Activated CD8-positive, alpha-beta memory T cell treated with anti-CD3 and anti-CD28 coated beads, Interleukin-2, amount 10 ng/mL, durations not matched to agents 7 days and 5 days (primary cell): ENCODE measurements at regions not wholly inside any gene's neighbourhood (a gene's known extent, or its start where the extent isn't known, plus 50 kb on each side); places are given as distances from the start of the nearest gene placed in this dataset.
"Not testable (repeated sequence)": the region's sequence is repeated elsewhere in the genome, so short reads cannot be mapped to it uniquely, and the experiment has no call there.

Source experiments
- ATAC-seq: fragments of 150-1000 bp; cut with Tn5 transposase; one replicate; pipeline ENCODE4 v1.10.0; 2021; ENCODE audit warnings: moderate library complexity
- CTCF ChIA-PET: fragments of 350-600 bp; sonication (Branson Sonifier 250); formaldehyde crosslinking; loops from one replicate; lab custom pipeline; 2021; ENCODE audit warnings: antibody characterized with exemption; lab: Charles Lee
- DNase-seq: peaks from one replicate; pipeline ENCODE4 v3.0.0-alpha.2; 2020
- H3K27ac Mint-ChIP-seq: one replicate; pipeline ENCODE4 v1.8.0; 2021; ENCODE audit warnings: mild to moderate bottlenecking, mixed read lengths
- H3K27me3 Mint-ChIP-seq: one replicate; pipeline ENCODE4 v1.8.0; 2021; ENCODE audit warnings: mixed read lengths
- H3K36me3 Mint-ChIP-seq: one replicate; pipeline ENCODE4 v1.8.0; 2021; ENCODE audit warnings: mild to moderate bottlenecking, mixed read lengths
- H3K4me1 Mint-ChIP-seq: one replicate; pipeline ENCODE4 v1.8.0; 2021; ENCODE audit warnings: mixed read lengths
- H3K4me3 Mint-ChIP-seq: one replicate; pipeline ENCODE4 v1.8.0; 2021; ENCODE audit warnings: mild to moderate bottlenecking, moderate library complexity, mixed read lengths
- H3K9me3 Mint-ChIP-seq: one replicate; pipeline ENCODE4 v1.8.0; 2022; ENCODE audit warnings: low read depth, mixed read lengths

DNA sequence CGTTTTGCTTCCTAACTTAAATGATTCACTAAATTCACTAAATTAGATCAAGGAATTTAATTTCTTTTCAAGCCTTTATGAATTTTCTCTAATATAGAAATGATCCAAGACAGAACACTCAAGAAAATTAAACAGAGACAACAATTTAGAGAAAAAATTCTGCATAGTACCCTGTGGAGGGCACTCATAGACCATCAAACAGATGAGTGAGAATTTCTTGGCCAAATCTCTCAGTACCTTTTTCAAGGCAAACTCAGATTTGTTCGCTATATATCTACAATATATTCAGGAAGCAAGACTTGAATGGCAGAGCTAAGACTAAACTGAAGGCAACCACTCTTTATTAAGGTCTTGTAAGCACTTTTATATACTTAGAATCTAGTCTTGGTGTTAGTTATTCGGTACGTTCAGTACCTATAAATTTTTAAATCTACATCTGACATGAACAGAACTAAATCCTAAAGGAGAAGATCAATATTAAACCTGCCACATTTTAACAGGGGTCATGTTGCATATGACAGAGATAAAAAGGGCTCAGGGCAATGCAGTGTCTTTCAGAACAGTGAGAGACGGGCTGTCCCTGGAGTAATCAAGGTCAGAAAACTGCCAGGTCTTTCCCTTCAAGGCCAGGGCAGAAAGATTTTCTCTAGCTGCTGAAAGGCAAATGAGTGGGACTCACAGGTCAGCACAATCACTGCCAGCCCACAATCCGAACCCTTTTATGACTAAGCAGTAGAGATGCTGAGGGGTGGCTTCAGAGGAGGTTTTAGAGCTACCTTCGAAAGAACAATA is 118.8 kb upstream of the TMPRSS15 start:
- no peak overlapping the region for H3K27ac Mint-ChIP-seq
- peaks cover 2% of the 10 kb centered on the region for H3K9me3 Mint-ChIP-seq
- H3K27me3 Mint-ChIP-seq: no peaks in the 10 kb centered on the region

DNA sequence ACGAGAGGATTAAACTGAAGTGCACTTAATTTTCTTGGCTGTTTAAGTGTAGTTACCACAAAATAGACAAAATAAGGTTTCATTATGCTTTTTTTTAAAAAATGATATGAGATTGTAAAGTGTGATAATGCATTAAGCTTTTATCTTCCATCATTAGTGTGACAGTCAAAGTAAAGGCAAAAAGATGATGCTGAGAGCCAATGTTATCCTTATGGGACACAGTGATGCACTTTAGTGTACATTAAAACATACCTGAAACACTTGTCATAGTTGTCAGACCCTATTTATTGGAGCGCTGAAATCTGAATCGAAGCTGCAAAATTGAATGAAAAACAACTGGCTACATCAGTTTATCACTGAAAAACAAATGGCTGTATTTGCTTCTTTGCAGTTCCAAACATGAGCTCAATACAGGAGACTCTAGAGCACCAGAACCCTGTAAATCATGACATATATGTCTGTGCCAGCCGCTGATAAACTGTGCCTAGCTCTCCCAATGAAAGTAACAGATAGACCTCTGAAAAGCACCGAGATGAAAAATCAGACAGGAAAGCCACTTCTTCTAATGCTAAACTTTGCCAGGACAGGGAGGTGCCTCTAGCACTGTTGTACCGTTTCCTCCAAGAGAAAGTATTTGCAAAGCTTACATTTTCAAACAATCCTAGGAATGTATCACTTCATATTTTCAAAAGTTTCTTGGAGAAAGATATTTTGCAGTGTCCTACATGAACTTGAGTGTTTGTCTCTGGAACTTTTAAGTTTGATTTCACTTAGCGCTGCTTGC is 120.7 kb upstream of the TMPRSS15 start:
- no peaks in the 10 kb centered on the region for H3K4me1 Mint-ChIP-seq
- H3K27me3 Mint-ChIP-seq: no peaks in the 10 kb centered on the region
- H3K36me3 Mint-ChIP-seq: no peaks in the 10 kb centered on the region
- no peak overlapping the region for H3K4me3 Mint-ChIP-seq
- ATAC-seq (no peak), DNase-seq (no peak)
- H3K27ac Mint-ChIP-seq: no peak overlapping the region
- CTCF ChIA-PET: no interaction called here
- peaks cover 2% of the 10 kb centered on the region for H3K9me3 Mint-ChIP-seq

More for the DNA sequence above, 118.8 kb upstream of the TMPRSS15 start:
- CTCF ChIA-PET: no interaction called here
- H3K36me3 Mint-ChIP-seq: no peaks in the 10 kb centered on the region
- no peak overlapping the region for H3K4me3 Mint-ChIP-seq
- ATAC-seq: no peak
- H3K4me1 Mint-ChIP-seq: no peaks in the 10 kb centered on the region
- no peak for DNase-seq

DNA sequence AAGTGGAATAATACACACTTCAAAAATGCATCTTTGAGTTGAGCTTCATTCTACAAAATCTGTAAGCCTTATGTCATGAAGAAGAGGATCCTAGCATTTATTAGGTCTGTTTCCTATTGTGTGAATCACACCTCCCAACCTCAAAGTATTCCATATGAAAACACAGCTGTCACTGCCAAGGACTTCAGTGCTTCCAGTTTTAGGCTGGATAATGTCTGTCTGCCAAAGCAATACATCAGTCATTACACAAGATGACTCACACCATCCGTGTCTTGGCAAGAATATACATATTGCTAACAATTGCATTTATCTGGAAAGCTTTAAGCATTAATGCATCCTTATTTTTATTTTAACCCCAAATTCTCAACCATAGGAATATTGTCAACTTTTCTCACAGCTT is 125.7 kb upstream of the TMPRSS15 start:
- no peaks in the 10 kb centered on the region for H3K36me3 Mint-ChIP-seq
- no peaks in the 10 kb centered on the region for H3K4me1 Mint-ChIP-seq
- DNase-seq: no peak
- no peaks in the 10 kb centered on the region for H3K27me3 Mint-ChIP-seq
- no peak overlapping the region for H3K27ac Mint-ChIP-seq
- peaks cover 5% of the 10 kb centered on the region for H3K9me3 Mint-ChIP-seq
- H3K4me3 Mint-ChIP-seq: no peak overlapping the region
- CTCF ChIA-PET: no interaction called here
- ATAC-seq: no peak

DNA sequence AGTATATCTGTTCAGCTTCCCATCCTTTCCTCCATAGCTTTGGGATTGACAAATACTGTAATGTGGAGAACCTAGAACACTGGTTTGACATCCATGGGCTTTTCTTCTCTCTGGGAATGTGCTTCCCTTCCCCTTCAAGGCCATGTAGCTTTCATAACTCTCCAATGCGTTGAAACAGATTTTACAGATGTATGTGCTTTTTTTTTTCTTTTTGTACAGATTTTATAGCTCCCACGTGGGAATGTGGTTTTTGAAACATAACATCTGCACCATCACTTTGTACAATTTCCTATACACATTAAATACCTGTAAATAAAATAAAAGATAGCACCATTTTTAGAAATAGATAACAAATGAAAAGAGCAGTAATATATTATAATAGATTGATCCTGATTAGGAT is 138.5 kb upstream of the TMPRSS15 start:
- H3K4me1 Mint-ChIP-seq: no peaks in the 10 kb centered on the region
- H3K9me3 Mint-ChIP-seq: peaks cover 3% of the 10 kb centered on the region
- H3K27ac Mint-ChIP-seq: no peak overlapping the region
- CTCF ChIA-PET: no interaction called here
- H3K27me3 Mint-ChIP-seq: no peaks in the 10 kb centered on the region
- H3K36me3 Mint-ChIP-seq: no peaks in the 10 kb centered on the region
- H3K4me3 Mint-ChIP-seq: no peak overlapping the region
- no peak for ATAC-seq
- DNase-seq: no peak

DNA sequence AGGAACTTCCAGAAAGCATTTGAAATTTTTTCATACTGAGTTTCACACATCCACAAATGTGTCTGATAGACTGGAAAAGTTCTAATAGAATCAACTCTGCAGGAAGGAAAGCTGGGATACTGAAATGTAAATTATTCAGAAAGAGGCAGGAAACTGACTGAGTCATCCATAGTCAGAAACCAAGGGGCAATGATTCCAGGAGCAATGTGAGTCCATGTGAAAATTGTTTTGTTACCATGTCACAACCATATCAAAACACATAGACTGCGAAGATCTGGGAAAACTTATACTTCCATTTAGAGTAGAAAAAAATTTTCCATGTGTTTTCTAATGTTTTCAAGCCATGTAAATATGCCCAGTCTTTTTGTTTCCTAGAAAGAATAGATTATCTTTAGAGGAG is 142.3 kb upstream of the TMPRSS15 start:
- CTCF ChIA-PET: no interaction called here
- H3K27me3 Mint-ChIP-seq: no peaks in the 10 kb centered on the region
- ATAC-seq: no peak

DNA sequence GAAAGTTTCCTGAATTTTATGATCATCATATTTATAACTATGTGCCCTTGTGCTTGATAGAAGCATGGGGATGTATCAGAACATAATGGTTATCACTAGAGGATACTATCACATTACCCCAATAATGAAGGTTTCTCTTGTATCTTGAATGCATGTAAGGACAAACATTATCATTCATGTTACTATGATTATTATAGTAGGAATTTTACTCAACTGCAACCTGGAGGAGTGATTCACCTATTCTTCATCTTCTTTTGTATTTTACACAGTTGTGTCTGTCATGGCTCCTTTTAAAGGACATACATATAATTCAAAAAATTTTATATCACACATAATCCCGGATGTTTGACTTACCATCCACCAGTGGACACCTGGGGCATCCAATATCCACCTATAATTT is 143.8 kb upstream of the TMPRSS15 start:
- no peak overlapping the region for H3K27ac Mint-ChIP-seq

More for the DNA sequence above, 142.3 kb upstream of the TMPRSS15 start:
- Mint-ChIP-seq H3K4me1 (no peaks in the 10 kb centered on the region), H3K36me3 (no peaks in the 10 kb centered on the region), H3K9me3 (peaks cover 4% of the 10 kb centered on the region), H3K4me3 (no peak overlapping the region), H3K27ac (no peak overlapping the region)
- no peak for DNase-seq

DNA sequence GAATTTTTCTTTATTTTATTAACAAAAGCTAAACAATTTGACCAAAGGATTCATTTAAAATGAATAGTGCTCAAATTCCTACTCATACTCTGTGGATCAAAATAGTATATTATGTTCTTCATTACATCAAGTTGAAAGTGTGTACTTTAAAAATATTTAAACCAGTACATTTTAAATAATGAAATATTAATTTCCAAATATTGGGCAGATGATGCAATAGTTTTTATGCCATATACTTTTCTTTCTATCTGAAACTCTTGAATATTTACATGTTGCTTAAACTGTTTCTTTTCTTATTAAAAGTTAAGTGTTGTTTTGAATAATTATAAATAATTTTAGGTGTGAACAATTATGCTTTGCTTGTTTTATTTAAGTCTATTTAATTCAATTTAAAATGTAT is 144.7 kb upstream of the TMPRSS15 start:
- CTCF ChIA-PET: no interaction called here
- Mint-ChIP-seq H3K9me3 (peaks cover 4% of the 10 kb centered on the region), H3K4me3 (no peak overlapping the region), H3K36me3 (no peaks in the 10 kb centered on the region), H3K27ac (no peak overlapping the region), H3K27me3 (no peaks in the 10 kb centered on the region), H3K4me1 (no peaks in the 10 kb centered on the region)
- DNase-seq (no peak), ATAC-seq (no peak)

More for the DNA sequence above, 143.8 kb upstream of the TMPRSS15 start:
- ATAC-seq (no peak), DNase-seq (no peak)
- H3K27me3 Mint-ChIP-seq: no peaks in the 10 kb centered on the region
- H3K9me3 Mint-ChIP-seq: peaks cover 4% of the 10 kb centered on the region
- no peaks in the 10 kb centered on the region for H3K36me3 Mint-ChIP-seq
- no peaks in the 10 kb centered on the region for H3K4me1 Mint-ChIP-seq
- no peak overlapping the region for H3K4me3 Mint-ChIP-seq
- CTCF ChIA-PET: no interaction called here

DNA sequence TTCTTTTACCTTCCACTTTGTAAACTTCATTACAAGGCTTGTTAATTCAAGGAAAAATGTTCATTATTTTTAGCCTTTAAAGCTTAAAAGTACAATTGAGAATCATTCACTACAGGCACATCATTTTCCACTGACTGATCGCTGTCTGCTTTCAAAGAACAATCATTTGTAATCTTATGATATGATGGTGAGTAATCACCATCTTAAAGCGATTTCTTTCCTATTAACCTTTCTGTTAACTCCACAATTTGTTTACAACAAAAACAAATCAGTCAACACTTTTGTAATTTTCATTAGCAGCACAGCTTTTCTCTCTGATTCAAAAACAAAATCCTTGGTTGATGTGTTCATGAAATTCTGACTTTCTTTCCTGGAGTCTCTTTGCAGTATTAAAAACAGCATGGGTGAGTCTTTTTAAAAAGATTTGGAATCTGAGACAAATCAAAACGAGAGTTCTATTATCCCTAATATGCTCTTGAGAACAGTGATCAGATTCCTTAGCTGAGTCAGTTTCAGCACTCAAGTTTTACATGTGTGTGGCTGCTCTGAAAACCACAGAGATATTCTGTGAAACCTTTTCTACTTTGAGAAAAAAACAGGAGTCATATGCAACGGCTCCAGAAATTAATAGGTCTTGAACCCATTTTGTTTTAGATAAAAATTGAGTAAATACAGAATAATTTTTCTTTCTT is 145.8 kb upstream of the TMPRSS15 start:
- peaks cover 7% of the 10 kb centered on the region for H3K9me3 Mint-ChIP-seq
- ATAC-seq (no peak), DNase-seq (no peak)
- no peak overlapping the region for H3K27ac Mint-ChIP-seq
- H3K4me1 Mint-ChIP-seq: no peaks in the 10 kb centered on the region
- no peaks in the 10 kb centered on the region for H3K27me3 Mint-ChIP-seq
- CTCF ChIA-PET: no interaction called here
- H3K4me3 Mint-ChIP-seq: no peak overlapping the region
- H3K36me3 Mint-ChIP-seq: no peaks in the 10 kb centered on the region

DNA sequence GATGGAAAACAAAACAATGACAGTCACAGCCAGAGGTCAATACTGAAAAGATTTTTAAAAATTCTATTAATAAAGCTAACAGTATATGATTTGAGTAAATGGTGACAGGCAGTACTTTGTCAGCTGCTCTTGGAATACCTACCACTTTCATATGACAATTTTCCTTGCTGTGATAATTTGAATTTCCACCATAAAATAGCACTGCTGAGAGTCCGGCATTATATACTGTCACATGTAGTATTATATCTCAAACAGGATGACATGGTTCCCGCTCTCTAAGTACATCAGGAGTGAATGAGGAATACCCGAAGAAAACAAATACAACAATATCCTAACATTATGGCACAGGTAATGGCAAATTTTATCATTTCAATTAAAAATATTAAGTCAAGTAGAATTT is 146.8 kb upstream of the TMPRSS15 start:
- no peak for DNase-seq
- Mint-ChIP-seq H3K4me1 (no peaks in the 10 kb centered on the region), H3K9me3 (peaks cover 7% of the 10 kb centered on the region), H3K36me3 (no peaks in the 10 kb centered on the region), H3K27me3 (no peaks in the 10 kb centered on the region), H3K4me3 (no peak overlapping the region), H3K27ac (no peak overlapping the region)
- CTCF ChIA-PET: no interaction called here
- ATAC-seq: no peak

DNA sequence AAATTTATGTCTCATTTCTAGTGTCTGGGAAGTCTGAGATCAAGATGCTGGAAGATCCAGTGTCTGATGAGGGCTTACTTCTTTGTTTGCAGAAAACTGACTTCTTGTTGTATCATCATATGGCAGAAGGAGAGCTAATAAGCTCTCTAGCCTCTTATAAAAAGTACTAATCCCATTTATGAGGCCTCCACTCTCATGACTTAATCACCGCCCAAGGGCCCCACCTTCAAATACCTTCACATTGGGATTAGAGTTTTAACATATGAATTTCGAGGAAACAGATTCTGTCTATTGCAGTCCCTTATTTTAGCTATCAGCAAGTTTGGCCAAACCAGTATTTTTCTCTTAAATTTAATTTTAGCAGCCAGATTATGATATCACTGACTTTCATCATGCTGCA is 150.2 kb upstream of the TMPRSS15 start:
- Mint-ChIP-seq H3K4me1 (no peaks in the 10 kb centered on the region), H3K27ac (no peak overlapping the region), H3K9me3 (peaks cover 6% of the 10 kb centered on the region), H3K36me3 (no peaks in the 10 kb centered on the region), H3K27me3 (no peaks in the 10 kb centered on the region), H3K4me3 (no peak overlapping the region)
- DNase-seq (no peak), ATAC-seq (no peak)
- CTCF ChIA-PET: no interaction called here

DNA sequence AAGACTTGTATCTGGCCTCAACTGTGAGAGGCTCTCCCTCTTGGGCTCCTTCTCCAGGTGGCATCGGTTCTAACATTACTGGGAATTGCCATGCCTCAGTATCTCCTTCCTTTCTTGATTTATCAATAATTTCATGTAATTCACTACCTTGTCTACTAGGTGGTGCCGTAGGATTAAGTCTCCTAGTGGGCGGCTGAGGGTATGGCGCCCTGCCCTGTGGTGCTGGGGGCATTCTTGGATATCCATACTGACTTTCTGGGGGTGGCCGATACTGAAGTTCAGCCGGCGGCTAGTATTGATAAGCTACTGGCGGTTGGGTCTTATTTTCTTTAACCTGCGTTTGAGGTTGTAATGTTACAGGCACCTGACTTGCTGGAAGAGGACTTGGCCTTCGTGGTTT is 164.2 kb upstream of the TMPRSS15 start:
- CTCF ChIA-PET, H3K27ac Mint-ChIP-seq, H3K9me3 Mint-ChIP-seq, H3K27me3 Mint-ChIP-seq, H3K4me1 Mint-ChIP-seq, H3K4me3 Mint-ChIP-seq, H3K36me3 Mint-ChIP-seq, DNase-seq, ATAC-seq: not testable (repeated sequence)

DNA sequence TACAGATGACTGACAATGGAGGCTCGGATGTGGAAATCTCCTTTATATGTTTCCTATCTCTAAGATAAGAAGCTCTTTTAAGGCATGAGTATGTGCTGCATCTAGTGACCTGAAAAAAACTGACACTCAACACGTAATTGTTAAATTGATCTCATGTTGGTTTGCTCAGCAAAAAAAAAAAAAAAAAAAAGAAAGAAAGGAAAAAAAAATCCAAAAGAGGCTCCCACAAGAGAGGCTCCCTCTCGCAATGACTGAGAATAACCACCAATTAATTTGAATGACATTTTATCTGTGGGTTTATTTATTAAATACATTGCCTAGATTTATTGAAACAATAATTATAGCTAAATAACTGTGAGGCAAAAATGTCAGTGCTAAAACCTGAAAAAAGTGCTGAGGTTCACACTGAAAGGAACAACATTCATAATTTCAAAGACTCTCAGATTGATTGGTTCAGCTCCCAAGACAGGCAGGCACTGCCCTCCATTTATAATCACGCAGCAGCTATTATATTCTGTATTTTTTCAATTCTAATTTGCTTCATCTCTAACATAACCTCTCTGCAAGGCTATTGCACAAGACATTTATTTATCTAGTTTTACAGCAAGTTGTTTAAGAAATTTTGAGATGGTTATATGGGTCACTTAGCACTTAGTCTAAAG is 184.5 kb upstream of the TMPRSS15 start:
- ATAC-seq (no peak), DNase-seq (no peak)
- Mint-ChIP-seq H3K9me3 (peaks cover 8% of the 10 kb centered on the region), H3K4me3 (no peak overlapping the region), H3K27me3 (no peaks in the 10 kb centered on the region), H3K27ac (no peak overlapping the region), H3K4me1 (no peaks in the 10 kb centered on the region), H3K36me3 (no peaks in the 10 kb centered on the region)
- CTCF ChIA-PET: no interaction called here

DNA sequence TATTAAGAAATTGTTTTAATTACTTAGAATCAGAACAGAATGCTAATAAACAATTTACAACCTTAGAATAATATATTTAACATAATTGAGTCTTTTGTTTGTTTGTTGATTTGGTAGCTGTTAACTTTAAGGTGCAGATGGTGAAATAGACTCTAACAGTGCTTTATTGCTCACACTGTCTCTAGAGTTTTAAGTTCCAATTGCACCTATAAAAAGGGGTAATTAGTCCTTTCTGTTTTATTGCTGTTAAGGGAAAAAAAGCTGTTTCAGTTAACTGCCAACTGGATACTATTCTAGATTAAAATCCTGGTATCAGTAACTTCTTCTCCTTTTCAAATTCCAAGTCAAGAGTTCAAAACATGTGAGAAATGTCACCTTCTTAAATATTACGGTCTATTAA is 197.6 kb upstream of the TMPRSS15 start:
- no peak for ATAC-seq
- H3K4me1 Mint-ChIP-seq: no peaks in the 10 kb centered on the region

More for the DNA sequence above, 197.6 kb upstream of the TMPRSS15 start:
- CTCF ChIA-PET: no interaction called here
- no peaks in the 10 kb centered on the region for H3K36me3 Mint-ChIP-seq
- no peak for DNase-seq
- no peaks in the 10 kb centered on the region for H3K27me3 Mint-ChIP-seq
- no peak overlapping the region for H3K4me3 Mint-ChIP-seq
- no peak overlapping the region for H3K27ac Mint-ChIP-seq
- peaks cover 5% of the 10 kb centered on the region for H3K9me3 Mint-ChIP-seq
